ENCODE measurements at regions not wholly inside any gene's neighbourhood (a gene's known extent, or its start where the extent isn't known, plus 50 kb on each side); places are given as distances from the start of the nearest gene placed in this dataset.

GRCh38 chr17:79242393-79242792 is 167.8 kb downstream of the ENGASE start:
- DNase-seq: no peak

- no peak for DNase-seq
Measured at GRCh38 chr17:79241616-79242015, 167.0 kb downstream of the ENGASE start.

- no peak for DNase-seq
Measured at GRCh38 chr17:79239205-79239604, 164.6 kb downstream of the ENGASE start.

GRCh38 chr17:79237448-79238053 is 162.9 kb downstream of the ENGASE start:
- DNase-seq: no peak

- no peak for DNase-seq
Measured at GRCh38 chr17:79235808-79236207, 161.2 kb downstream of the ENGASE start.

GRCh38 chr17:79233916-79234551 is 159.4 kb downstream of the ENGASE start:
- no peak for DNase-seq

- DNase-seq: no peak
Measured at GRCh38 chr17:79232957-79233356, 158.3 kb downstream of the ENGASE start.

- no peak for DNase-seq
Measured at GRCh38 chr17:79231766-79232287, 157.2 kb downstream of the ENGASE start.

- DNase-seq: no peak
Measured at GRCh38 chr17:79230576-79230975, 156.0 kb downstream of the ENGASE start.

- no peak for DNase-seq
Measured at GRCh38 chr17:79226037-79226436, 151.4 kb downstream of the ENGASE start.

GRCh38 chr17:79224903-79225302 is 150.3 kb downstream of the ENGASE start:
- DNase-seq: no peak

GRCh38 chr17:79224476-79224875 is 149.9 kb downstream of the ENGASE start:
- DNase-seq: no peak

GRCh38 chr17:79223953-79224352 is 149.3 kb downstream of the ENGASE start:
- DNase-seq: no peak

GRCh38 chr17:79223471-79223870 is 148.8 kb downstream of the ENGASE start:
- DNase-seq: no peak

GRCh38 chr17:79221597-79221996 is 147.0 kb downstream of the ENGASE start:
- DNase-seq: no peak

GRCh38 chr17:79220713-79221291 is 146.2 kb downstream of the ENGASE start:
- no peak for DNase-seq

GRCh38 chr17:79220201-79220712 is 145.6 kb downstream of the ENGASE start:
- DNase-seq: no peak

GRCh38 chr17:79219208-79219935 is 144.7 kb downstream of the ENGASE start:
- DNase-seq: no peak

- DNase-seq: no peak
Measured at GRCh38 chr17:79218825-79219200, 144.2 kb downstream of the ENGASE start.

GRCh38 chr17:79218175-79218824 is 143.7 kb downstream of the ENGASE start:
- DNase-seq: no peak

- DNase-seq: no peak
Measured at GRCh38 chr17:79217473-79218135, 143.0 kb downstream of the ENGASE start.

GRCh38 chr17:79216826-79217225 is 142.2 kb downstream of the ENGASE start:
- no peak for DNase-seq
